ENCODE measurements at regions not wholly inside any gene's neighbourhood (a gene's known extent, or its start where the extent isn't known, plus 50 kb on each side); places are given as distances from the start of the nearest gene placed in this dataset.

- no peak for DNase-seq (ENCODE audit: low spot score)
- Histone ChIP-seq H3K27ac (no peak overlapping the region), H3K4me3 (no peak overlapping the region)
- TF ChIP-seq CTCF (IDR thresholded peaks at IDR 0.05) = no peak
These were observed 189.6 kb upstream of the MAN1A1 start for GRCh38 chr6:119539066-119539746.

GRCh38 chr6:119536666-119537065, 187.1 kb upstream of the MAN1A1 start:
- no peak for DNase-seq (ENCODE audit: low spot score)
- no peak overlapping the region for H3K4me3 ChIP-seq
- TF ChIP-seq CTCF (IDR thresholded peaks at IDR 0.05) = no peak
- H3K27ac ChIP-seq = no peak overlapping the region

- DNase-seq (ENCODE audit: low spot score) = no peak
- no peak for TF ChIP-seq CTCF (IDR thresholded peaks at IDR 0.05)
- Histone ChIP-seq H3K4me3 (no peak overlapping the region), H3K27ac (no peak overlapping the region)
These were observed 185.8 kb upstream of the MAN1A1 start for GRCh38 chr6:119535332-119535731.

GRCh38 chr6:119533603-119534279, 184.2 kb upstream of the MAN1A1 start:
- Histone ChIP-seq H3K27ac (no peak overlapping the region), H3K4me3 (no peak overlapping the region)
- TF ChIP-seq CTCF (IDR thresholded peaks at IDR 0.05) = no peak
- no peak for DNase-seq (ENCODE audit: low spot score)

- no peak for TF ChIP-seq CTCF (IDR thresholded peaks at IDR 0.05)
- Histone ChIP-seq H3K4me3 (no peak overlapping the region), H3K27ac (no peak overlapping the region)
- no peak for DNase-seq (ENCODE audit: low spot score)
These were observed 177.6 kb upstream of the MAN1A1 start for GRCh38 chr6:119527231-119527578.

GRCh38 chr6:119526561-119527230, 177.1 kb upstream of the MAN1A1 start:
- no peak for TF ChIP-seq CTCF (IDR thresholded peaks at IDR 0.05)
- H3K27ac ChIP-seq = no peak overlapping the region
- no peak for DNase-seq (ENCODE audit: low spot score)
- no peak overlapping the region for H3K4me3 ChIP-seq
